ENCODE measurements at regions not wholly inside any gene's neighbourhood (a gene's known extent, or its start where the extent isn't known, plus 50 kb on each side); places are given as distances from the start of the nearest gene placed in this dataset.

DNA sequence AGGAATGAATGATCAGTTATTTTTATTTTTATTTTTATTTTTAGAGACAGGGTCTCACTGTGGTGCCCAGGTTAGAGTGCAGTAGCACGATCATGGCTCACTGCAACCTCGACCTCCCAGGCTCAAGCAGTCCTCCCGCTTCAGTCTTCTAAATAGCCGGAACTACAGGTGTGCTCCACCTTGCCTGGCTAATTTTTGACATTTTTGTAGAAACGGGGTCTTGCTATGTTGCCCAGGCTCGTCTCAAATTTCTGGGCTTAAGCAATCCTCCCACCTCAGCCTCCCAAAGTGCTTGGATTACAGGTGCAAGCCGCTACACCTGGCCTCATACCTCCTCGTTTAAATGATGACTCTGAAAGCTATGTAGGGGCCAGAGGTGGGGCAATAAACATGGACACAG, 706.0 kb downstream of the MED13L start:
- Mint-ChIP-seq H3K4me1 (no peaks in the 10 kb centered on the region), H3K36me3 (no peaks in the 10 kb centered on the region), H3K27me3 (ENCODE audit: low read depth in 3 of 3) (peaks cover 0 to 2% (median 1%) of the 10 kb centered on the region in 3 donors), H3K27ac (no peak overlapping the region), H3K4me3 (no peak overlapping the region), H3K9me3 (no peaks in the 10 kb centered on the region)
- H4K20me1 ChIP-seq (ENCODE audit: insufficient read depth, low read length) = no peaks in the 10 kb centered on the region
- H3K4me1 ChIP-seq (ENCODE audit: control insufficient read depth in 1 of 2, insufficient read depth in 2 of 2, low read length in 2 of 2) = no peaks in the 10 kb centered on the region
- H3K27ac ChIP-seq (ENCODE audit: low read depth in 1 of 2, low read length in 2 of 2) = no peak overlapping the region
- H3K36me3 ChIP-seq (replicated peaks in 1 of 2; ENCODE audit: control insufficient read depth in 1 of 2, insufficient read depth in 2 of 2, low read length in 2 of 2) = no peaks in the 10 kb centered on the region
- H3K9me3 ChIP-seq (replicated peaks in 1 of 2; ENCODE audit: control insufficient read depth in 1 of 2, insufficient read depth in 1 of 2, low read length in 2 of 2) = no peaks in the 10 kb centered on the region
- no peak overlapping the region for H3K4me2 ChIP-seq (replicated peaks; ENCODE audit: extremely low read depth, low read length, poor library complexity, severe bottlenecking)
- no peak overlapping the region for H3K9ac ChIP-seq (ENCODE audit: insufficient read depth, low read length, poor library complexity, severe bottlenecking)
- H2AFZ ChIP-seq (ENCODE audit: insufficient read depth, low read depth, low read length, poor library complexity, severe bottlenecking) = no peak overlapping the region
- intact Hi-C loops (cut with micrococcal nuclease) = no loop called here
- no peak for DNase-seq
- TF ChIP-seq, protein P1, sequence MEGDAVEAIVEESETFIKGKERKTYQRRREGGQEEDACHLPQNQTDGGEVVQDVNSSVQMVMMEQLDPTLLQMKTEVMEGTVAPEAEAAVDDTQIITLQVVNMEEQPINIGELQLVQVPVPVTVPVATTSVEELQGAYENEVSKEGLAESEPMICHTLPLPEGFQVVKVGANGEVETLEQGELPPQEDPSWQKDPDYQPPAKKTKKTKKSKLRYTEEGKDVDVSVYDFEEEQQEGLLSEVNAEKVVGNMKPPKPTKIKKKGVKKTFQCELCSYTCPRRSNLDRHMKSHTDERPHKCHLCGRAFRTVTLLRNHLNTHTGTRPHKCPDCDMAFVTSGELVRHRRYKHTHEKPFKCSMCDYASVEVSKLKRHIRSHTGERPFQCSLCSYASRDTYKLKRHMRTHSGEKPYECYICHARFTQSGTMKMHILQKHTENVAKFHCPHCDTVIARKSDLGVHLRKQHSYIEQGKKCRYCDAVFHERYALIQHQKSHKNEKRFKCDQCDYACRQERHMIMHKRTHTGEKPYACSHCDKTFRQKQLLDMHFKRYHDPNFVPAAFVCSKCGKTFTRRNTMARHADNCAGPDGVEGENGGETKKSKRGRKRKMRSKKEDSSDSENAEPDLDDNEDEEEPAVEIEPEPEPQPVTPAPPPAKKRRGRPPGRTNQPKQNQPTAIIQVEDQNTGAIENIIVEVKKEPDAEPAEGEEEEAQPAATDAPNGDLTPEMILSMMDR (IDR thresholded peaks at IDR 0.05) = no peak
- WGBS (ENCODE audit: insufficient coverage) = 92% methylated on average over 8 of the region's 8 CpGs
- H3K4me3 ChIP-seq (replicated peaks in 1 of 3; ENCODE audit: low read depth in 2 of 3, low read length in 3 of 3) = no peak overlapping the region
- H3K79me2 ChIP-seq (ENCODE audit: insufficient read depth, low read length) = no peaks in the 10 kb centered on the region
- H3K27me3 ChIP-seq (ENCODE audit: control insufficient read depth in 2 of 2, insufficient read depth in 2 of 2, low read length in 2 of 2) = no peaks in the 10 kb centered on the region

DNA sequence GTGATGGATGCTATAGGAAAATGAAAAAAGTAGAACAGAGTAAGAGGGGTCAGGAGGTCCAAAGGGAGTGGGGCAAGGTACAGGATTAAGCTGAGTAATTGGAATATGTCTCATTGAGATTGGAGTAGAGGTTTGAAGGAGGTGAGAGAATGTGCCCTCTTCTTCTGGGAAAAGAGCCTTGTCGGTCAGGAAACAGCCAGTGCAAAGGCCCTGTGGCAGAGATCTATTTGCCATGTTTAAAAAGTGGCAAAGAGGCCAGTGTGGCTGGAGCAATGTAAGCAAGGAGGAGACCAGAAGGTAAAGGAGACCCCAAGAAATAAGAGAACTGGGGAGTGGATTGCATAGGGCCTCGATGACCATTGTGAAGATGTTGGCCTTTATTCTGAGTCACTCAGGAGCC, 706.5 kb downstream of the MED13L start:
- peaks cover 0 to 2% (median 0%) of the 10 kb centered on the region in 3 donors for H3K27me3 Mint-ChIP-seq (ENCODE audit: low read depth in 3 of 3)
- H2AFZ ChIP-seq (ENCODE audit: insufficient read depth, low read depth, low read length, poor library complexity, severe bottlenecking) = no peak overlapping the region
- H3K4me1 ChIP-seq (ENCODE audit: control insufficient read depth in 1 of 2, insufficient read depth in 2 of 2, low read length in 2 of 2) = no peaks in the 10 kb centered on the region
- no peak overlapping the region for H3K27ac Mint-ChIP-seq
- no peaks in the 10 kb centered on the region for H3K36me3 Mint-ChIP-seq
- no peaks in the 10 kb centered on the region for H4K20me1 ChIP-seq (ENCODE audit: insufficient read depth, low read length)
- H3K27ac ChIP-seq (ENCODE audit: low read depth in 1 of 2, low read length in 2 of 2) = no peak overlapping the region
- H3K4me2 ChIP-seq (replicated peaks; ENCODE audit: extremely low read depth, low read length, poor library complexity, severe bottlenecking) = no peak overlapping the region
- H3K36me3 ChIP-seq (replicated peaks in 1 of 2; ENCODE audit: control insufficient read depth in 1 of 2, insufficient read depth in 2 of 2, low read length in 2 of 2) = no peaks in the 10 kb centered on the region
- WGBS (ENCODE audit: insufficient coverage) = 100% methylated on average over 2 of the region's 2 CpGs
- H3K4me3 Mint-ChIP-seq = no peak overlapping the region
- H3K4me1 Mint-ChIP-seq = no peaks in the 10 kb centered on the region
- H3K4me3 ChIP-seq (replicated peaks in 1 of 3; ENCODE audit: low read depth in 2 of 3, low read length in 3 of 3) = no peak overlapping the region
- no peak overlapping the region for H3K9ac ChIP-seq (ENCODE audit: insufficient read depth, low read length, poor library complexity, severe bottlenecking)
- H3K79me2 ChIP-seq (ENCODE audit: insufficient read depth, low read length) = no peaks in the 10 kb centered on the region
- H3K27me3 ChIP-seq (ENCODE audit: control insufficient read depth in 2 of 2, insufficient read depth in 2 of 2, low read length in 2 of 2) = no peaks in the 10 kb centered on the region
- no peaks in the 10 kb centered on the region for H3K9me3 ChIP-seq (replicated peaks in 1 of 2; ENCODE audit: control insufficient read depth in 1 of 2, insufficient read depth in 1 of 2, low read length in 2 of 2)
- intact Hi-C loops (cut with micrococcal nuclease) = no loop called here
- H3K9me3 Mint-ChIP-seq = no peaks in the 10 kb centered on the region
- TF ChIP-seq, protein P1 (IDR thresholded peaks at IDR 0.05) = no peak
- no peak for DNase-seq
